HepG2 (cell line): ENCODE measurements at regions not wholly inside any gene's neighbourhood (a gene's known extent, or its start where the extent isn't known, plus 50 kb on each side); places are given as distances from the start of the nearest gene placed in this dataset.

Source experiments
- AKAP8 ChIP-seq: sonication (generic); formaldehyde crosslinking; IDR thresholded peaks from 2 replicates; pipeline ENCODE4 v1.5.1; 2020; ENCODE audit warnings: mild to moderate bottlenecking, missing genetic modification reagents
- CHCHD3 ChIP-seq: sonication (generic); formaldehyde crosslinking; IDR thresholded peaks from 2 replicates; pipeline ENCODE4 v1.8.0; 2022; ENCODE audit warnings: mild to moderate bottlenecking, missing genetic modification reagents, moderate library complexity
- EP300 ChIP-seq, 3 experiments: sonication (generic) in 1 of 3; formaldehyde crosslinking in 1 of 3; IDR thresholded peaks; 2 replicates each; pipeline versions ENCODE4 v1.5.1 to v1.6.1; 2011 to 2020; ENCODE audit warnings: low read depth in 2 of 3, low read length in 2 of 3, borderline replicate concordance in 1 of 3, improper control_type of control experiment in 1 of 3, mild to moderate bottlenecking in 1 of 3, missing genetic modification reagents in 1 of 3, moderate library complexity in 1 of 3
- IKZF1 ChIP-seq: fragments of 450-650 bp; IDR thresholded peaks from 2 replicates; pipeline ENCODE4 v1.7.1; 2016
- JUND ChIP-seq: sonication (generic); formaldehyde crosslinking; IDR thresholded peaks from 2 replicates; pipeline ENCODE4 v1.8.0; 2022; ENCODE audit warnings: mild to moderate bottlenecking, missing genetic modification reagents
- MAFF ChIP-seq: IDR thresholded peaks from 2 replicates; pipeline ENCODE4 v1.6.1; 2011; ENCODE audit warnings: low read depth, low read length, improper control_type of control experiment
- MAFG ChIP-seq: sonication (generic); formaldehyde crosslinking; IDR thresholded peaks from 2 replicates; pipeline ENCODE4 v1.5.1; 2020; ENCODE audit warnings: mild to moderate bottlenecking, missing genetic modification reagents
- MBNL3 ChIP-seq: fragments of 250-450 bp; sonication (Bioruptor Pico); conservative IDR thresholded peaks from 2 replicates; pipeline ENCODE4 v1.8.0; 2022; ENCODE audit warnings: mild to moderate bottlenecking, inconsistent platforms
- MTF2 ChIP-seq: sonication (generic); formaldehyde crosslinking; IDR thresholded peaks from 2 replicates; pipeline ENCODE4 v1.5.0; 2020; ENCODE audit warnings: missing genetic modification reagents, borderline replicate concordance
- ONECUT2 ChIP-seq: sonication (generic); formaldehyde crosslinking; IDR thresholded peaks from 2 replicates; pipeline ENCODE4 v1.4.0; 2020; ENCODE audit warnings: missing genetic modification reagents
- PAWR ChIP-seq: sonication (generic); formaldehyde crosslinking; IDR thresholded peaks from 2 replicates; pipeline ENCODE4 v1.4.0; 2020; ENCODE audit warnings: missing genetic modification reagents, mild to moderate bottlenecking, borderline replicate concordance
- PTBP1 ChIP-seq: fragments of 200-400 bp; formaldehyde crosslinking; IDR thresholded peaks from 2 replicates; pipeline ENCODE4 v1.6.1; 2018; ENCODE audit warnings: low read length, low read depth; ENCODE audit not compliant: poor library complexity, severe bottlenecking
- RARA ChIP-seq: IDR thresholded peaks from 2 replicates; pipeline ENCODE4 v1.6.1; 2016; ENCODE audit warnings: missing genetic modification reagents, missing compliant biosample characterization
- RFXANK ChIP-seq: IDR thresholded peaks from 2 replicates; pipeline ENCODE4 v1.6.1; 2016
- SAP130 ChIP-seq: IDR thresholded peaks from 2 replicates; pipeline ENCODE4 v1.6.1; 2016; ENCODE audit warnings: low read depth
- SRSF9 ChIP-seq: fragments of 200-400 bp; formaldehyde crosslinking; IDR thresholded peaks from 2 replicates; pipeline ENCODE4 v1.6.1; 2018; ENCODE audit warnings: borderline replicate concordance, mild to moderate bottlenecking, low read depth, low read length; ENCODE audit not compliant: insufficient read depth, poor library complexity, severe bottlenecking
- ZFP36L2 ChIP-seq: sonication (generic); formaldehyde crosslinking; IDR thresholded peaks from 2 replicates; pipeline ENCODE4 v1.4.0; 2020; ENCODE audit warnings: missing genetic modification reagents
- ZNF251 ChIP-seq: sonication (generic); formaldehyde crosslinking; IDR thresholded peaks from 2 replicates; pipeline ENCODE4 v1.9.0; 2021; ENCODE audit warnings: mild to moderate bottlenecking, missing genetic modification reagents
- ZNF441 ChIP-seq: sonication (generic); formaldehyde crosslinking; IDR thresholded peaks from 2 replicates; pipeline ENCODE4 v1.7.0; 2021; ENCODE audit warnings: missing genetic modification reagents, borderline replicate concordance
- ZNF546 ChIP-seq: sonication (generic); formaldehyde crosslinking; conservative IDR thresholded peaks from 2 replicates; pipeline ENCODE4 v1.8.1; 2023; ENCODE audit warnings: mild to moderate bottlenecking, missing genetic modification reagents
- ZNF777 ChIP-seq: sonication (generic); formaldehyde crosslinking; IDR thresholded peaks from 2 replicates; pipeline ENCODE4 v1.4.0; 2020; ENCODE audit warnings: missing genetic modification reagents
- TF ChIP-seq, protein P1 (sequence below): sonication (generic); formaldehyde crosslinking; IDR thresholded peaks from 2 replicates; pipeline ENCODE4 v1.4.0; 2020; ENCODE audit warnings: missing genetic modification reagents
- TF ChIP-seq, protein P2 (sequence below): IDR thresholded peaks from 2 replicates; pipeline ENCODE4 v1.4.0; 2020; ENCODE audit warnings: mild to moderate bottlenecking, missing genetic modification reagents
- TF ChIP-seq, protein P3 (sequence below): sonication (generic); formaldehyde crosslinking; IDR thresholded peaks from 2 replicates; pipeline ENCODE4 v1.4.0; 2020; ENCODE audit warnings: missing genetic modification reagents, borderline replicate concordance

DNA sequence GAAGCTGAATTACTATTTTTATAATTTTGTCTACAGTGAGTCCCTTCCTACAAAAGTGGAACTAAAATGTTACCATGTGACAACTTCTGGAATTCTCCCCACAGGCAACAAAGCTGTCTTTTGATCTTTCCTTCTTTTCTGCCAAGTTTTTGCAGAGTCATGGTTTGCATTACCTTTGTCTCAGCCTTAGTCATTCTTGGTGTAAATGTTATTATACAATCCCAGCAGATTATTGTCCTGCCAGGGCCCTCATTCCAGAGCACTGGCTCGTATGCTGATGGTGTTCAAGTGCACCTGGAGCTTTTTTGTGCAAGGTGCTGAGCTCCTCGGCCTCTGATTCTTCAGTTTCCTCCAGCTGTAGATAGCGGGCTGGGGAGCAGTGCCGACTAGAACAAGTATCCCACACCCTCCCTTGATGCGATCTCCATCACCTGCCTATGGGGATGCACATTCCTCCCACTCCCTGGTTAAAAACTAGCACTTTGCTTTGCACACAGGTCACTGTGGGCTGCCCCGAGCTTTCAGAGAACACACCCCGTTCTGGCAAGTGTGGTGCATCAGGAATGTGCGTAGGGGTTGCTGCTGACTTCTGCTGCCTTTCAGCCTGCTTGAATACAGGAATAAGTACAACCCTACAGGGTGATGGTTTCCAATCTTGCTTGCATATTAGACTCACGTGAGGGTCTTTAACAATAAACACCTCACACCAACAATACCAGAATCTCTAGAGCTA lies 263.6 kb downstream of the RNF144A start (continued):
- TF ChIP-seq SAP130 (CRISPR knock-in tag) (0 out of 2 replicates have a peak, but pooled peaks have one; percentile 13), ZNF777 (CRISPR knock-in tag) (no peak), JUND (no peak), MAFF (peak; percentile 84), MAFG (CRISPR knock-in tag) (peak; percentile 73), EP300 (IDR thresholded peaks at IDR 0.05; ENCODE audit: low read depth in 2 of 2, low read length in 2 of 2) (peak in 1 of 2 experiments; percentile 11; a peak in 1 of 4 replicates), EP300 (CRISPR knock-in tag; IDR thresholded peaks at IDR 0.05; ENCODE audit: borderline replicate concordance) (no peak), AKAP8 (no peak), RFXANK (CRISPR knock-in tag) (no peak), MBNL3 (CRISPR knock-in tag) (no peak), IKZF1 (no peak), SRSF9 (no peak), RARA (CRISPR knock-in tag) (no peak), PAWR (no peak), ZFP36L2 (CRISPR knock-in tag) (no peak), ZNF441 (CRISPR knock-in tag) (no peak), ONECUT2 (CRISPR knock-in tag) (no peak), ZNF251 (no peak), CHCHD3 (CRISPR knock-in tag) (no peak), PTBP1 (no peak), ZNF546 (no peak), MTF2 (CRISPR knock-in tag) (no peak)
- TF ChIP-seq, protein P1, sequence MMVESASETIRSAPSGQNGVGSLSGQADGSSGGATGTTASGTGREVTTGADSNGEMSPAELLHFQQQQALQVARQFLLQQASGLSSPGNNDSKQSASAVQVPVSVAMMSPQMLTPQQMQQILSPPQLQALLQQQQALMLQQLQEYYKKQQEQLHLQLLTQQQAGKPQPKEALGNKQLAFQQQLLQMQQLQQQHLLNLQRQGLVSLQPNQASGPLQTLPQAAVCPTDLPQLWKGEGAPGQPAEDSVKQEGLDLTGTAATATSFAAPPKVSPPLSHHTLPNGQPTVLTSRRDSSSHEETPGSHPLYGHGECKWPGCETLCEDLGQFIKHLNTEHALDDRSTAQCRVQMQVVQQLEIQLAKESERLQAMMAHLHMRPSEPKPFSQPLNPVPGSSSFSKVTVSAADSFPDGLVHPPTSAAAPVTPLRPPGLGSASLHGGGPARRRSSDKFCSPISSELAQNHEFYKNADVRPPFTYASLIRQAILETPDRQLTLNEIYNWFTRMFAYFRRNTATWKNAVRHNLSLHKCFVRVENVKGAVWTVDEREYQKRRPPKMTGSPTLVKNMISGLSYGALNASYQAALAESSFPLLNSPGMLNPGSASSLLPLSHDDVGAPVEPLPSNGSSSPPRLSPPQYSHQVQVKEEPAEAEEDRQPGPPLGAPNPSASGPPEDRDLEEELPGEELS (CRISPR knock-in tag), result no peak
- TF ChIP-seq, protein P2, sequence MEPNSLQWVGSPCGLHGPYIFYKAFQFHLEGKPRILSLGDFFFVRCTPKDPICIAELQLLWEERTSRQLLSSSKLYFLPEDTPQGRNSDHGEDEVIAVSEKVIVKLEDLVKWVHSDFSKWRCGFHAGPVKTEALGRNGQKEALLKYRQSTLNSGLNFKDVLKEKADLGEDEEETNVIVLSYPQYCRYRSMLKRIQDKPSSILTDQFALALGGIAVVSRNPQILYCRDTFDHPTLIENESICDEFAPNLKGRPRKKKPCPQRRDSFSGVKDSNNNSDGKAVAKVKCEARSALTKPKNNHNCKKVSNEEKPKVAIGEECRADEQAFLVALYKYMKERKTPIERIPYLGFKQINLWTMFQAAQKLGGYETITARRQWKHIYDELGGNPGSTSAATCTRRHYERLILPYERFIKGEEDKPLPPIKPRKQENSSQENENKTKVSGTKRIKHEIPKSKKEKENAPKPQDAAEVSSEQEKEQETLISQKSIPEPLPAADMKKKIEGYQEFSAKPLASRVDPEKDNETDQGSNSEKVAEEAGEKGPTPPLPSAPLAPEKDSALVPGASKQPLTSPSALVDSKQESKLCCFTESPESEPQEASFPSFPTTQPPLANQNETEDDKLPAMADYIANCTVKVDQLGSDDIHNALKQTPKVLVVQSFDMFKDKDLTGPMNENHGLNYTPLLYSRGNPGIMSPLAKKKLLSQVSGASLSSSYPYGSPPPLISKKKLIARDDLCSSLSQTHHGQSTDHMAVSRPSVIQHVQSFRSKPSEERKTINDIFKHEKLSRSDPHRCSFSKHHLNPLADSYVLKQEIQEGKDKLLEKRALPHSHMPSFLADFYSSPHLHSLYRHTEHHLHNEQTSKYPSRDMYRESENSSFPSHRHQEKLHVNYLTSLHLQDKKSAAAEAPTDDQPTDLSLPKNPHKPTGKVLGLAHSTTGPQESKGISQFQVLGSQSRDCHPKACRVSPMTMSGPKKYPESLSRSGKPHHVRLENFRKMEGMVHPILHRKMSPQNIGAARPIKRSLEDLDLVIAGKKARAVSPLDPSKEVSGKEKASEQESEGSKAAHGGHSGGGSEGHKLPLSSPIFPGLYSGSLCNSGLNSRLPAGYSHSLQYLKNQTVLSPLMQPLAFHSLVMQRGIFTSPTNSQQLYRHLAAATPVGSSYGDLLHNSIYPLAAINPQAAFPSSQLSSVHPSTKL (CRISPR knock-in tag), result peak; percentile 38; the same call in 1 of the 2 replicates
- TF ChIP-seq, protein P3, sequence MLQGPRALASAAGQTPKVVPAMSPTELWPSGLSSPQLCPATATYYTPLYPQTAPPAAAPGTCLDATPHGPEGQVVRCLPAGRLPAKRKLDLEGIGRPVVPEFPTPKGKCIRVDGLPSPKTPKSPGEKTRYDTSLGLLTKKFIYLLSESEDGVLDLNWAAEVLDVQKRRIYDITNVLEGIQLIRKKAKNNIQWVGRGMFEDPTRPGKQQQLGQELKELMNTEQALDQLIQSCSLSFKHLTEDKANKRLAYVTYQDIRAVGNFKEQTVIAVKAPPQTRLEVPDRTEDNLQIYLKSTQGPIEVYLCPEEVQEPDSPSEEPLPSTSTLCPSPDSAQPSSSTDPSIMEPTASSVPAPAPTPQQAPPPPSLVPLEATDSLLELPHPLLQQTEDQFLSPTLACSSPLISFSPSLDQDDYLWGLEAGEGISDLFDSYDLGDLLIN (CRISPR knock-in tag), result no peak
